ENCODE measurements at regions not wholly inside any gene's neighbourhood (a gene's known extent, or its start where the extent isn't known, plus 50 kb on each side); places are given as distances from the start of the nearest gene placed in this dataset.

- no peak for TF ChIP-seq PATZ1 (CRISPR knock-in tag; IDR thresholded peaks at IDR 0.05; ENCODE audit: borderline replicate concordance)
- no peak for TF ChIP-seq BCL6 (CRISPR knock-in tag; IDR thresholded peaks at IDR 0.05)
Measured at GRCh38 chr2:184527058-184527457, 71.3 kb upstream of the ZNF804A start (continued).

- no peak overlapping the region for H3K4me2 ChIP-seq (ENCODE audit: insufficient read depth, low read length)
- H3K9me1 ChIP-seq (ENCODE audit: control insufficient read depth, insufficient read depth, low read length): no peaks in the 10 kb centered on the region
- H3K27me3 ChIP-seq (ENCODE audit: control insufficient read depth in 2 of 2, insufficient read depth in 2 of 2, low read length in 2 of 2): no peaks in the 10 kb centered on the region
- no TSS peak for BruUV-seq (replicated peaks)
- H3K79me2 ChIP-seq (ENCODE audit: control insufficient read depth, insufficient read depth, low read length): no peaks in the 10 kb centered on the region
- ChIA-PET CTCF (ENCODE audit: low intra/inter-chr PET ratio) (no interaction called here), POLR2A (no interaction called here)
- H3K4me3 ChIP-seq: no peak overlapping the region
- H4K20me1 ChIP-seq (replicated peaks; ENCODE audit: control insufficient read depth, insufficient read depth, low read length): no peaks in the 10 kb centered on the region
- H2AFZ ChIP-seq (ENCODE audit: low read depth, low read length): no peak overlapping the region
- DNase-seq (ENCODE audit: extremely low read depth in 1 of 4, low spot score in 3 of 4): peak in 1 of 4 experiments; percentile 4
- H3K9ac ChIP-seq (ENCODE audit: insufficient read depth in 1 of 2, low read depth in 2 of 2, low read length in 2 of 2): no peak overlapping the region
- ATAC-seq: no peak
- no peak for FAIRE-seq
- TF ChIP-seq CBX1 (IDR thresholded peaks at IDR 0.05; ENCODE audit: low read depth) (peak; percentile 90; the same call in 1 of the 2 replicates), TRIM28 (IDR thresholded peaks at IDR 0.05) (peak; percentile 92), ZBTB43 (CRISPR knock-in tag; IDR thresholded peaks at IDR 0.05) (no peak), ZFP36 (IDR thresholded peaks at IDR 0.05; ENCODE audit: low read depth, low read length, partially characterized antibody) (peak; percentile 28), CBX3 (IDR thresholded peaks at IDR 0.05; ENCODE audit: borderline replicate concordance in 1 of 2, low read length in 2 of 2) (peak; percentile 89 to 91), OTX1 (CRISPR knock-in tag; IDR thresholded peaks at IDR 0.05) (no peak), HLTF (IDR thresholded peaks at IDR 0.05) (0 out of 2 replicates have a peak, but pooled peaks have one; percentile 20), TFAP4 (CRISPR knock-in tag; IDR thresholded peaks at IDR 0.05; ENCODE audit: borderline replicate concordance) (no peak), KLF6 (CRISPR knock-in tag; IDR thresholded peaks at IDR 0.05; ENCODE audit: borderline replicate concordance) (no peak), CBX5 (IDR thresholded peaks at IDR 0.05; ENCODE audit: borderline replicate concordance, low read depth) (peak; percentile 97), ZNF398 (CRISPR knock-in tag; IDR thresholded peaks at IDR 0.05) (no peak)
- H3K36me3 ChIP-seq (ENCODE audit: control insufficient read depth, insufficient read depth, low read length): no peaks in the 10 kb centered on the region
- no peak overlapping the region for H3K27ac ChIP-seq (ENCODE audit: extremely low read depth, low read depth, low read length)
- WGBS (ENCODE audit: insufficient coverage, low coverage, missing lambda C conversion rate): 0% methylated on average over 2 of the region's 2 CpGs
- H3K9me3 ChIP-seq (replicated peaks; ENCODE audit: control insufficient read depth, insufficient read depth, low read depth, low read length): no peaks in the 10 kb centered on the region; the same call in 1 of the 2 replicates
- H3K4me1 ChIP-seq (replicated peaks in 1 of 2; ENCODE audit: control insufficient read depth in 2 of 2, insufficient read depth in 2 of 2, low read length in 2 of 2): no peaks in the 10 kb centered on the region
- in situ Hi-C loops (cut with MboI): no loop called here
- intact Hi-C loops (cut with micrococcal nuclease): no loop called here
Measured at GRCh38 chr2:184528119-184528518, 70.2 kb upstream of the ZNF804A start.
